HG02884 (cell line): ENCODE measurements at regions not wholly inside any gene's neighbourhood (a gene's known extent, or its start where the extent isn't known, plus 50 kb on each side); places are given as distances from the start of the nearest gene placed in this dataset.

Experiments
- ATAC-seq: cut with Tn5 transposase; IDR thresholded peaks from one replicate; pipeline ENCODE4 v1.9.1; 2021; ENCODE audit warnings: mild to moderate bottlenecking, moderate library complexity; ENCODE audit not compliant: unreplicated experiment

GRCh38 chr5:175388531-175388930, 55.5 kb downstream of the DRD1 start:
- ATAC-seq = no peak

GRCh38 chr5:175387144-175387543, 56.8 kb downstream of the DRD1 start:
- ATAC-seq = no peak

GRCh38 chr5:175386526-175386925, 57.5 kb downstream of the DRD1 start:
- ATAC-seq = no peak

DNA sequence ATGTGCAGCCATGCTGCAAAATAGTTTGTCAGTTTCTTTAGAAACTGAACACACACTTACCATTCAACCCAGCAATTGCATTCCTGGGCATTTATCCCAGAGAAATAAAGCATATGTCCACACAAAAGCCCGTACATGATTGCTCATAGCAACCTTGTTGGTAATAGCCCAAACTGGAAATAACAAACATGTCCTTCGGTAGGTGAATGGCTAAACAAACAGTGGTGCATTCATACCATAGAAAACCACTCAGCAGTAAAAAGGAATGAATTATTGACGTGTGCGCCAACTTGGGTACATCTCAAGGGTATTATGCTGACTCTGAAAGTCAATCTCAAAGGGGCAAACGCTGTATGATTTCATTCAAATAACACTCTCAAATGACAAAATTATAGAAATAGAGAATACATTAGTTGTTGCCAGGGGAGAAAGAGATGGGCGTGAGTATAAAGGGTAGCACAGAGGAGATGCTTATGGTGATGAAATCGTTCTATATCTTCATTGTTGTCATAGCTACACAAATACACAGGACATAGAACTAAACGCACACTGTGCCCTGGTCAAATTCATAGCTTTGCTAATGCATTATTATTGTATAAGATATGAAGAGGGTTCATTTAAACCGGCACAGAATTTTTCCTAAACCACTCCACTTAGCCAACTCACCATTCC, 58.2 kb downstream of the DRD1 start:
- ATAC-seq = no peak

DNA sequence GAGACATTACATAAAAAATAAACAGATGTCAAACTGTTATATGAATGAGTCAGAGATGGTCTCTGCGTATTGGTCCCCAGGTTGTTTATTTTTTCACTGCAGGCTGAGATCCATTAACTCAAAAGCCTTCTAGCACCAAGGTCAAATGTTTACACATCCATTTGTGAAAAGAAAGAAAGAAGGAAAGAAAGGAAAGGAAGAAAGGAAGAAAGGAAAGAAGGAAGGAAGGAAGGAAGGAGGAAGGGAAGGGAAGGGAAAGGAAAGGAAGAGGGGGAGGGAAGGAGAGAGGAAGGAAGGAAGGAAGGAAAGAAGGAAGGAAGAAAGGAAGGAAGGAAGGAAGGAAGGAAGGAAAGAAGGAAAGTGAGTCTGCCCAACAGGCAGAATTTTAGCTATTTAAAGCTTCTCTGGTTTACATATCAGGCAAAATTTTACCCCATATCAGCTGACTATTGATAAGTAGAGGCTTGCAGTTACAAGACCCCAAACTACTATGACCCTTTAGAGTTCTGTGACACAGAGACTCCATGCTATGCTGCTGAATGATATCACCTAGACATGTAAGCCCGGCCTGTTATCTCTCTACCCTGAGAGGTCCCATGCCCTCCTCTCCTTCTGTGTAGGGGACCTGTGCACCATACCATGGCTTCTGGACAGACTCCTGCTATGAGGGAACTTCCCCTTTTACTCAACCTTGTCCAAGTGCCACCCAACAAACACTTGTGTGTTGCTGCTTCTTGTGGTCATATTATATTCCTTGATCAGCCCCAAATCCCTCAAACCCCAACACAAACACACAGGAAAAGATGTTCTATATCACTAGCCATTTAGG, 59.0 kb downstream of the DRD1 start:
- ATAC-seq = no peak

DNA sequence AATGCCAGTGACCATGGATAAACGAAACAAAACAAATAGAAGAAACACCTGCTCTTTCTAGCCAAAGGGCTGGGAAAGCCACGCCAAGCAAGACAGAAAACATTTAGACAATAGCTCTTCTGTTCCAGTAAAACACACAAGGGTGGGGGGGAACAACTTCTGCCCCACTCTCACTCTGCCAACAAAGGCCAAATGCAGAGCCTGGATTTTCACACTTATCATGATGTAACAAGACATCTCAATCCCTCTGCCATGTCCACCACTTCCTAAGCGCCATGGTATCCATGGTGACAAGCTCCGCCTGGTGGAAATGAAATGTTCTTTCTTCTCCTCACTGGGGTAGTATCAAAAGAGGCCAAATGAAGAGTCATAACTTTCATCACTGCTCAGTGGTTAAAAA, 60.6 kb downstream of the DRD1 start:
- ATAC-seq = no peak

DNA sequence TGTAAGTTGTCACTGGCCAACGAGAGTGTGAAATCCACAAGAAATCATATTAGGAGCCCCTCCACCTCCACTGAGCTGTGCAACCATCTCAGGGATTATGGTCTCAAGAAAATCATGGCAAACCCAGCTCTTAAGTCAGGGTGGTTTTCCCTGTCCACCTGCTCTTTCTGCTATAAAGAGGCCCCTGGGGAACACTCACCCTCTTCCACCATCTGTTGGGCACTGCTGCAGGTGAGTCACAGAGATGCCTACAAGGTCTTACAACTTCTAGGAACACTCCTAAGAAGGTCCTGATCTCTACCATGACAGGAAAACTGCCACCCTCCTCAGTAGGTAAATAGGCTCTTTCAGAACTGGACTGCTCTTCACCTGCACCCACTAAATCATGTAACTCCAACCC, 61.8 kb downstream of the DRD1 start:
- no peak for ATAC-seq

DNA sequence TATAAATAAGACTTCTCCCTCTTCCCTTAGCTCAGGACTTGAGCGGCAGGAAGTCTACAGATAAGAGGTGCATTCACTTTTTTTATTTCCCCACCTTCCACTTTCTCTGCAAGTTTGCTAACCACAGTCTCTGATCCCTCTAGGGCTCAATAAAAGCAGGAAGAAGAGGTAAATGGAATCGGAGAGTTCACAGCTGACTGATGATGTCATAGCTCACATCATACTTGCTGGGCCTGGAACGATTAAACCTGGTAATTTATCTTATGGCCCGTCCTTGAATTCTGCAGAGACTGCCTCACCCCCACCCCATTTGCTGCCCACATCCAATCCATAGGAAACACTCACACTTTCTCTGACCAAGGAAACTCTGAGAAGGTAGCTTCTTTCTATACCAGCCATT, 62.9 kb downstream of the DRD1 start:
- no peak for ATAC-seq

DNA sequence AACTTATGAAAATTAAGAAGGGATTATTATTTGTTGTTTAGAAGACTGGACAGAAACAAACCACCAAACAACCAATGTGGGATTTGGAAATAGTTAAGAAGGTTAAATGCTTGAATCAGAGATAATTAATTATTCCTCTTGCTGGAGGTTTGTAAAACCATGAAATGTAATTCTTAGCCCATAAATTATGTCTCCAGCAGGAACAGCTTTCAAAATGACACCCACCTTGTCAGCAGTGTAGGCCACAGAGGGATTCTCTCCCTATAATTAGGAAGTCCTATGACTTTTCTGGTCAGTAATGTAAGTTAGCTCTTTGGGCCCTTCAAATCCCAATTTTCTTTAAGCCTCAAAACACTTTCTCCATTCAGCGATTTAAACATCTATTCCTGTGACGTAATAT, 63.3 kb downstream of the DRD1 start:
- ATAC-seq = no peak

DNA sequence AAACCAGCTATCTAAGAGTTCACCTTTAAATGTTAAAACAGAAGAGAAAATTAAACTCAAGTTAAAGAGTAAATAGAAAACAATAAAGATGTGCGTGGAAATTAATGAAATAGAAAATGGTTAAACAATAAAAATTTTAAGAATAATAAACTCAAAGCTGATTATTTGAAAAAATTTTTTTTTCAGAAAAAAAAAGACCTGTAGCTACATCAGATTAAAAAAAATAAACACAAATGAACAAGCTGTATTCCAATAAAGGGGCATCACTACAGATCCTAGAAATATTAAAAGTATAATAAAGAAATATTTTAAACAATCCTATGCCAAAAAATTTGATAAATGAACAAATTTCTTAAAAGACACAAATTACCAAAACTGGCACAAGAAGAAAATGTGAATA, 64.1 kb downstream of the DRD1 start:
- no peak for ATAC-seq

- no peak for ATAC-seq
Measured at GRCh38 chr5:175378444-175379028, 65.4 kb downstream of the DRD1 start.

DNA sequence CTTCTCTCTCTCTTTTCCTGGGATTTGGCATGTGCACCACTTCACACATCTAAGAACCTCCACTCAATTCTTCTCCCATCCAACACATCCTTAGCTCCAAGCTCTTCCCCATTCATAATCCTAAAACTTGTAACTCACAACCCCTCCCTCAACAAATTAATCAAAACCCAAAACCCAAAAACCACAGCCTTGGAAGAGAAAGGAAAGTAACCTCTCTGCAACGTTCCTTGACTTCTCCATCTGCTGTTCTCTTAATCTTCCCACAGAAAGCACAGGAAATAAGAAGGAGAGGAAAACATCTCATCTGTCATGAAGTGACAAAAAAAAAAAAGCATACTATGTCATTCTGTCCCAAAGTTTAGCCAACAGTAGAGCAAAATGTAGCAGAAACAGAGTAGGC, 66.2 kb downstream of the DRD1 start:
- ATAC-seq = no peak

DNA sequence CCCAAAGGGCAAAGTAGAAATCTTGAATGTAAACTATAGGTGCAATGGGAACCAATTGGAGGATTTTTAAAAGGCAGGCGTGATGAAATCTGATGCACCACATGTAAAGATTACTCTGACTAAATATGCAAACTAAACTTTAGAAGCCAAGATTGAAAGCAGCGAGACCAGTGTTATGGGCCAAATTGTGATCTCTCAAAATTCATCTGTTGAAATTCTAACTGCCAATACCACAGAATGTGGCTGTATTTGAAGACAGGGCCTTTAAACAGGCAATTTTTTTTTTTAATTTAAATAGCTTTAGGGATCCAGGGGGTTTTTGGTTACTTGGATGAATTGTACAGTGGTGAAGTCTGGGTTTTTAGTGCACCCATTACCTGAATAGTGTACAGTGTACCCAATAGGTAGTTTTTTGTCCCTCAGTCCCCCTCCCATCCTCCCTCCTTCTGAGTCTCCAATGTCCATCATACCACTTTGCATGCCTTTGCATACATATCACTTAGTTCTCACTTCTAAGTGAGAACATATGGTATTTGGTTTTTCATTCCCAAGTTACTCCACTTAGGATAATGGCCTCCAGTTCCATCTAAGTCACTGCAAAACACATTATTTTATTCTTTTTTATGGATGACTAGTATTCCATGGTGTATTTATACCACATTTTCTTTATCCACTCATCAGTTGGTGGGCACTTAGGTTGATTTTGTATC, 69.7 kb downstream of the DRD1 start:
- ATAC-seq = no peak

DNA sequence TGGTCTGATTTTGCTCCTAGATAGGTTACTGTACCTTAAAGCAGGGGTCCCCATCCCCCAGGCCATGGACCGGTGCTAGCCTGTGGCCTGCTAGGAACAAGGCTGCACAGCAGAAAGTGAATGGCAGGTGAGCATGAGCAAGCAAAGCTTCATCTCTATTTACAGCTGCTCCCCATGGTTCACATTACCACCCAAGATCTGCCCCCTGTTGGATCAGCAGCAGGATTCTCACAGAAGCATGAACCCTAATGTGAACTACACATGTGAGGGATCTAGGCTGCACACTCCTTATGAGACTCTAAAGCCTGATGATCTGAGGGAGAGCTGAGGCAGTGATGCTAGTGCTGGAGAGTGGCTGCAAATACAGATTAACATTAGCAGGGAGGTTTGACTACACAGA, 78.1 kb downstream of the DRD1 start:
- no peak for ATAC-seq

GRCh38 chr5:175363300-175363699, 80.7 kb downstream of the DRD1 start:
- ATAC-seq = no peak

DNA sequence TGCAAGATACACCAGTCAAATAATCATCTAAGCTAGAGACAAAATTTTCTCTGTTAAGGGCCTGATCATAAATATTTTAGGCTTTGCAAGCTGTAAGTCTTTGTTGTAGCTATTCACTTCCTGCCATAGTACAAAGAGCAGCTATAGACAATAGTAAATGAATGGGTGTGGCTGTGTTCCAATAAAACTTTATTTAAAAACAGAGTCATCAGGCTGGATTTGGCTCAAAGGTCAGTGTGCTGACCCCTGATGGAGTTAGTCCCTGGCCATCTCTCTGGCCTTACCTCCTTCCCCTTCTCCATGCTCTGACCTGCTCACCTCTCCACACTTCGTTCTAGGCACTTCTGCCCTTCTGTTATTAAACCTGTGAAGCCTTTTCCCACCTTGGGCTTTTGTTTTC, 86.0 kb downstream of the DRD1 start:
- ATAC-seq = no peak

GRCh38 chr5:175356428-175356827, 87.6 kb downstream of the DRD1 start:
- no peak for ATAC-seq

DNA sequence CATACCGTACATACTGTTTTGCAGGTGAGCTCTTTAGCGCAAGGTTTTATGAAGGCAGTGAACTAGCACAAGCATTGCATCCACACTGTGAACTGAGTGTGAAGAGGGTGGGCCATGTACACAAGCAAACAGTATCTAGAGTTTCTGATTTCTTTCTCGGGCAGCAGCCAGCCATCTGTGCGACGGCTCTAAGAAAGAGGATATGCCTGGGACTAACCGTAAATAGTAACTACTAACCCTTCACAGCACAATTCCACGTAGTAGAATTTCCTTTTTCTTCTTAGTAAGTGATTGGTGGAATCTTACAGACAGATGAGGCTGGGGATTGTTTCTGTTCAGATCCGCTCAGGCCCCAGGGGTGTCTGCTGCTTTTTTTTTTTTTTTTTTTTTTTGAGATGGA, 89.0 kb downstream of the DRD1 start:
- no peak for ATAC-seq

GRCh38 chr5:175353926-175354325, 90.1 kb downstream of the DRD1 start:
- no peak for ATAC-seq

DNA sequence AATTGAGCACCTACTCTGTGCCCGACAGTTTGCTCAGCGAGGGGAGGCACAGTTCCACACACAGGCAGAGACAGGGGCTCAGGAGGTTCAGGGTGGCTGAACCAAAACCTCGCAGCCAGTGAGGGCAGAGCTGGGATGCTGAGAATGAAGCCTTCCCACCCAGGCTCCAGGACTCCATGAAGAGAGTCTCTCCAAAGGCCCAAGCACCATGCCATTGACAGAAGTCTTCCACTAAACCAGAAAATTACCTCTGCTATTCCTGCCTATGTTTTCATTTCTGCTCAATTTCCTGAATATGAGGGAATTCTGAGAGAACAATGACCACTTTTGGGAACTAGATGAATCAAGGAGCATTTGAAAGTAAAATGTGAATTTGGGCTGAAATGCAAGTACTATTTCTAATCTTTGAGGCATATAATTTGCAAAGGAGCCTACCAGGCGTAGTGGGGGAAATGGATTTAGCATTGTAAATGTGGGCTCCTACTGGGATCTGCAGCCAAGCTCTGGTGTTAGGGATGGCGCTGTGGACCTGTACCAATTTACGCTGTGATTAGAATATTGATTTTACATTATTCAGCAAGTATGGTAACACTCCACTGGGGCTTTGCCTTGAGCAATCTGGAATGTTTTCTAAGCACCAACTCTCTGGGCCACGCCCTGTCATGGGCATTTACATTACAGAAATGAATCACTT, 91.9 kb downstream of the DRD1 start:
- no peak for ATAC-seq

DNA sequence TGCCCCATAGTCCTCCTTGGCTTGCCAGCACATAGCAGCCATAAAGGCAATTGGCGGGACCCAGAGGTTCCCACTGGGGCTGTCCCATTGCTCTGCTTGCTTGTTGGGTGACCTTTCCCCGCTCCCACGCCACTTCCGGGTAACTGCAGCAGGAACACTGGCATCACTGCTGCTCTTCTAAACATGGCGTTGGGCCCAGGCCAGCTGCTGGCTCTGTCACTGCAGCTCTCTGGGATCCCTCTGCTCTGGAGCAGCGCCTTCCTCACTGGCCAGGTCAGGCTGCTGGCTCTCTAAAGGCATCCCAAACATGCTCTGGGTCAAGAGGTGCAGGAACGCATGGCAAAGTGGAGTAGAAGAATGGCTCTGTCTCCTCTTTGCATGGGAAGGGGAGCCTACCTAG, 92.9 kb downstream of the DRD1 start:
- no peak for ATAC-seq
